Upper lobe of left lung (tissue), 4 donors: ENCODE measurements at regions not wholly inside any gene's neighbourhood (a gene's known extent, or its start where the extent isn't known, plus 50 kb on each side); places are given as distances from the start of the nearest gene placed in this dataset.

Experiments used
- CTCF ChIP-seq, 6 experiments: fragments of 450-650 bp in 4 of 6; fragments of 200-600 bp in 2 of 6; sonication (generic) in 2 of 6; IDR thresholded peaks; one replicate each; pipeline ENCODE4 v1.5.1; 2016 to 2019; ENCODE audit warnings: antibody characterized with exemption in 6 of 6
- EP300 ChIP-seq, 4 donors: sonication (generic); formaldehyde crosslinking; IDR thresholded peaks; one replicate each; pipeline ENCODE4 v1.5.1; 2017; ENCODE audit warnings: antibody characterized with exemption in 4 of 4, control low read depth in 2 of 4
- POLR2AphosphoS5 ChIP-seq, 2 donors: sonication (generic); formaldehyde crosslinking; IDR thresholded peaks; one replicate each; pipeline ENCODE4 v1.5.1; 2017; ENCODE audit warnings: antibody characterized with exemption in 2 of 2

GRCh38 chr2:204492417-204492816 is 52.9 kb upstream of the PARD3B start:
- no peak for TF ChIP-seq EP300 (IDR thresholded peaks at IDR 0.05)
- TF ChIP-seq CTCF (IDR thresholded peaks at IDR 0.05): no peak
- TF ChIP-seq POLR2AphosphoS5 (IDR thresholded peaks at IDR 0.05): no peak
